ENCODE measurements at regions not wholly inside any gene's neighbourhood (a gene's known extent, or its start where the extent isn't known, plus 50 kb on each side); places are given as distances from the start of the nearest gene placed in this dataset.

DNA sequence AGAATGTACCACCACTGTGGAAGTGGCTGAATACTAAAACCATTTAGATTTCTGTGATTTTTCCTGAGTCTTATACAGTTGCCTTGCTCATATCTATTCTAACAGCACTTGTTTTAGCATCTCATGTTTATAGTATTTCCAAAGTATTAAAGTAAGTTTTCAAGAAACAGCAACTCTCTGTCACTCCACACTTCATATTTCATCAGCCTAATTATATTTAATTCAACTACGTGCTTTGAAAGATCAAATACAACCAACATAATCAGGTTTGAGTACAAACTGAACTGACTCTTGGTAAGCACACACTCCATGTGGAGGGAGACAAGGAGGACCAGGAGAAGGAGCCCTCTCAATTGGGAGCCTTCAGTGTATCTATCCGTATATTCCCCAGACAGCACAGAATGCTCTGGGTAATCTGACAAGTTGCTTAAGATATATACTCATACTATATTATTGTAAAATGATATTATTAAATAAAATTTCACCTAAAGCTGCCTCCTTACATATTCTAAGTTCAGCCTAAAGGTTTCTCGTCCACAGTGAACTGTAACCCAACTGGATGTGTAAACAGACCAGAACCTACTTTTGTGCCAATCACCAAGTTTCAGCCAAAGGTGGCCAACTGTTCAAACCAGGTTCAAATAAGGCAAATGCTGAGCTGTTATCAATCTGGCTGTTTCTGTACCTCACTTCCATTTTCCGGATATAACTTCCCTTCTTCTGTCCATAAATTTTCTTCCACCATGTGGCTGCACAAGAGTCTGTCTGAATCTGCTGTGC is 105.0 kb upstream of the RASSF8 start:
- H3K4me3 ChIP-seq (ENCODE audit: low read depth, low read length): no peak overlapping the region
- no peak overlapping the region for H3K4me2 ChIP-seq (ENCODE audit: low read length)
- no peak overlapping the region for H3K27ac ChIP-seq
- H3K36me3 ChIP-seq (ENCODE audit: control insufficient read depth, insufficient read depth, low read length): no peaks in the 10 kb centered on the region
- no peaks in the 10 kb centered on the region for H3K9me3 ChIP-seq (ENCODE audit: control insufficient read depth, low read length)
- no peak overlapping the region for H2AFZ ChIP-seq
- no peaks in the 10 kb centered on the region for H3K27me3 ChIP-seq (ENCODE audit: control insufficient read depth, insufficient read depth, low read length)
- no peaks in the 10 kb centered on the region for H3K79me2 ChIP-seq
- no peak overlapping the region for H3K9ac ChIP-seq
- no peaks in the 10 kb centered on the region for H3K4me1 ChIP-seq
- TF ChIP-seq, protein P1, sequence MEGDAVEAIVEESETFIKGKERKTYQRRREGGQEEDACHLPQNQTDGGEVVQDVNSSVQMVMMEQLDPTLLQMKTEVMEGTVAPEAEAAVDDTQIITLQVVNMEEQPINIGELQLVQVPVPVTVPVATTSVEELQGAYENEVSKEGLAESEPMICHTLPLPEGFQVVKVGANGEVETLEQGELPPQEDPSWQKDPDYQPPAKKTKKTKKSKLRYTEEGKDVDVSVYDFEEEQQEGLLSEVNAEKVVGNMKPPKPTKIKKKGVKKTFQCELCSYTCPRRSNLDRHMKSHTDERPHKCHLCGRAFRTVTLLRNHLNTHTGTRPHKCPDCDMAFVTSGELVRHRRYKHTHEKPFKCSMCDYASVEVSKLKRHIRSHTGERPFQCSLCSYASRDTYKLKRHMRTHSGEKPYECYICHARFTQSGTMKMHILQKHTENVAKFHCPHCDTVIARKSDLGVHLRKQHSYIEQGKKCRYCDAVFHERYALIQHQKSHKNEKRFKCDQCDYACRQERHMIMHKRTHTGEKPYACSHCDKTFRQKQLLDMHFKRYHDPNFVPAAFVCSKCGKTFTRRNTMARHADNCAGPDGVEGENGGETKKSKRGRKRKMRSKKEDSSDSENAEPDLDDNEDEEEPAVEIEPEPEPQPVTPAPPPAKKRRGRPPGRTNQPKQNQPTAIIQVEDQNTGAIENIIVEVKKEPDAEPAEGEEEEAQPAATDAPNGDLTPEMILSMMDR (IDR thresholded peaks at IDR 0.05): no peak

- Histone ChIP-seq H3K4me1 (no peaks in the 10 kb centered on the region), H3K9ac (no peak overlapping the region), H3K4me3 (ENCODE audit: low read depth, low read length) (no peak overlapping the region), H3K27me3 (ENCODE audit: control insufficient read depth, insufficient read depth, low read length) (no peaks in the 10 kb centered on the region), H2AFZ (no peak overlapping the region), H3K9me3 (ENCODE audit: control insufficient read depth, low read length) (no peaks in the 10 kb centered on the region), H3K27ac (no peak overlapping the region), H3K4me2 (ENCODE audit: low read length) (no peak overlapping the region), H3K79me2 (no peaks in the 10 kb centered on the region), H3K36me3 (ENCODE audit: control insufficient read depth, insufficient read depth, low read length) (no peaks in the 10 kb centered on the region)
- TF ChIP-seq, protein P1 (IDR thresholded peaks at IDR 0.05): no peak
Observed at GRCh38 chr12:25854991-25855390, 103.5 kb upstream of the RASSF8 start.

DNA sequence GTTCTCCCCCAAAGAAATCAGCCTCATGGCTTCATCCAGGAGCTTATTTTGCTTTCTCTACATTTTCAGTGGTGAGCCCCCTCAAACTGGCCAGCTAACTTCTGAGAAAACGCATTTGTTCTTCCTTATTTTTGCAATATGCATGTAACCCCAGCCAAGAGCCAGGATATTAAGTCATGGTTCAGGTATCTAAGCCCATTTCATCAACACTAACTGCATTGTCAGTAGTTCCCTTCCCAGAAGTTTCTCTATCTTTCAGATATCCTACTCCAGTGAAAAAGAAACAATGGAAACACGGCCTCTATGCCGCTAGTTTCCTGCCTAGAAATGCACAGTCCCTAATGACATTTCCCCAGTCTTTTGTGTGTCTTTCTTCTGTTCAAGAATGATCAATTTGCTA is 102.8 kb upstream of the RASSF8 start:
- no peaks in the 10 kb centered on the region for H3K9me3 ChIP-seq (ENCODE audit: control insufficient read depth, low read length)
- H2AFZ ChIP-seq: no peak overlapping the region
- no peaks in the 10 kb centered on the region for H3K79me2 ChIP-seq
- no peak overlapping the region for H3K4me3 ChIP-seq (ENCODE audit: low read depth, low read length)
- no peak overlapping the region for H3K4me2 ChIP-seq (ENCODE audit: low read length)
- TF ChIP-seq, protein P1 (IDR thresholded peaks at IDR 0.05): no peak
- no peaks in the 10 kb centered on the region for H3K36me3 ChIP-seq (ENCODE audit: control insufficient read depth, insufficient read depth, low read length)
- no peaks in the 10 kb centered on the region for H3K4me1 ChIP-seq
- H3K9ac ChIP-seq: no peak overlapping the region
- H3K27ac ChIP-seq: no peak overlapping the region
- H3K27me3 ChIP-seq (ENCODE audit: control insufficient read depth, insufficient read depth, low read length): no peaks in the 10 kb centered on the region

DNA sequence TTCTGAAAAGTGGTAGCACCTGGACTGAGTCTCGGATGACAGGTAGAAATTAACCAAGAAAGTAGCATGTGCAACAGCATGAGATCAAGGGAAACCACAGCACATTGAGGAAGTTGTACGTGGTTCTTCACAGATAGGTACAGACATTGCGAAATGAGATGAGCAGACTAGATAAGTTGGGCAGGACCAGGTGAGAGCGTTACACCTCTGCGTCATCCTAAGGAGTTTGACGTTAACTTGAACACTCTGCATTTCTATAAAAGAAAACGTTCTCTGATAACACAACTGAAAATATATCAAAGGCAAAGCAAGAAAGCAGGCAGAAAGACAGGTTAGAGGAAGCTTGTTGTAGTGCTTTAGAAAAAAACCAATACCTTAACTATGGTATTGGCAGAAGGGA is 98.5 kb upstream of the RASSF8 start:
- H2AFZ ChIP-seq: no peak overlapping the region
- no peaks in the 10 kb centered on the region for H3K4me1 ChIP-seq
- H3K4me3 ChIP-seq (ENCODE audit: low read depth, low read length): no peak overlapping the region
- no peaks in the 10 kb centered on the region for H3K9me3 ChIP-seq (ENCODE audit: control insufficient read depth, low read length)
- H3K36me3 ChIP-seq (ENCODE audit: control insufficient read depth, insufficient read depth, low read length): no peaks in the 10 kb centered on the region
- no peak overlapping the region for H3K27ac ChIP-seq
- no peak overlapping the region for H3K4me2 ChIP-seq (ENCODE audit: low read length)
- TF ChIP-seq, protein P1 (IDR thresholded peaks at IDR 0.05): no peak
- H3K27me3 ChIP-seq (ENCODE audit: control insufficient read depth, insufficient read depth, low read length): no peaks in the 10 kb centered on the region
- H3K9ac ChIP-seq: no peak overlapping the region
- no peaks in the 10 kb centered on the region for H3K79me2 ChIP-seq

GRCh38 chr12:25861226-25861625 is 97.3 kb upstream of the RASSF8 start:
- H3K79me2 ChIP-seq: no peaks in the 10 kb centered on the region
- H3K9me3 ChIP-seq (ENCODE audit: control insufficient read depth, low read length): no peaks in the 10 kb centered on the region
- H3K36me3 ChIP-seq (ENCODE audit: control insufficient read depth, insufficient read depth, low read length): no peaks in the 10 kb centered on the region
- no peak overlapping the region for H3K27ac ChIP-seq
- no peak overlapping the region for H3K4me2 ChIP-seq (ENCODE audit: low read length)
- H3K4me1 ChIP-seq: no peaks in the 10 kb centered on the region
- H2AFZ ChIP-seq: no peak overlapping the region
- TF ChIP-seq, protein P1 (IDR thresholded peaks at IDR 0.05): no peak
- no peak overlapping the region for H3K4me3 ChIP-seq (ENCODE audit: low read depth, low read length)
- no peak overlapping the region for H3K9ac ChIP-seq
- H3K27me3 ChIP-seq (ENCODE audit: control insufficient read depth, insufficient read depth, low read length): no peaks in the 10 kb centered on the region
